SK-N-SH (cell line): ENCODE measurements at regions not wholly inside any gene's neighbourhood (a gene's known extent, or its start where the extent isn't known, plus 50 kb on each side); places are given as distances from the start of the nearest gene placed in this dataset.

Experiments used
- CTCF ChIA-PET: fragments of 300-600, 350-600 bp; formaldehyde crosslinking; extraction: SDS; loops from one replicate; lab custom pipeline; 2021; lab: Yijun Ruan, JAX
- POLR2A ChIA-PET: fragments of 350-600 bp; sonication (Branson Sonifier 250); formaldehyde crosslinking; extraction: SDS; loops from one replicate; lab custom pipeline; 2020; ENCODE audit warnings: antibody characterized with exemption, inconsistent platforms; lab: Yijun Ruan, JAX
- DNase-seq: peaks from one replicate; pipeline ENCODE4 v3.0.0; 2012
- H2AFZ ChIP-seq: fragments of 200-600 bp; sonication (generic); 2 replicates; pipeline ENCODE4 v1.8.1; 2016; ENCODE audit warnings: antibody characterized with exemption, mild to moderate bottlenecking, low read depth
- H3F3A ChIP-seq: fragments of 200-600 bp; sonication (generic); replicated peaks from 2 replicates; pipeline ENCODE3; 2016; ENCODE audit warnings: antibody characterized with exemption, mild to moderate bottlenecking; ENCODE audit not compliant: insufficient read depth
- H3K27ac ChIP-seq, 2 experiments: fragments of 200-500 bp in 1 of 2; fragments of 200-600 bp in 1 of 2; sonication (Bioruptor generic) in 1 of 2; sonication (generic), shearing (Covaris generic) in 1 of 2; 2 replicates each; pipeline versions ENCODE4 v1.5.1 to v1.6.1; 2014 to 2016; ENCODE audit warnings: low read depth in 2 of 2, inconsistent platforms in 1 of 2, low read length in 1 of 2, mild to moderate bottlenecking in 1 of 2, mixed read lengths in 1 of 2
- H3K27me3 ChIP-seq: fragments of 200-600 bp; sonication (generic), shearing (Covaris generic); 2 replicates; pipeline ENCODE4 v1.6.1; 2016; ENCODE audit warnings: mixed run types; ENCODE audit not compliant: insufficient read depth
- H3K36me3 ChIP-seq, 2 experiments: fragments of 200-500 bp in 1 of 2; fragments of 200-600 bp in 1 of 2; sonication (Bioruptor generic) in 1 of 2; sonication (generic) in 1 of 2; replicated peaks in 1 of 2; 2 replicates each; pipeline versions ENCODE3 to v1.5.1; 2014 to 2016; ENCODE audit warnings: low read length in 1 of 2, mild to moderate bottlenecking in 1 of 2; ENCODE audit not compliant: insufficient read depth in 2 of 2, control insufficient read depth in 1 of 2
- H3K4me1 ChIP-seq, 2 experiments: fragments of 200-500 bp in 1 of 2; fragments of 200-600 bp in 1 of 2; sonication (Bioruptor generic) in 1 of 2; sonication (generic), shearing (Covaris generic) in 1 of 2; 2 replicates each; pipeline versions ENCODE4 v1.5.1 to v1.6.1; 2014 to 2016; ENCODE audit warnings: low read depth in 1 of 2, low read length in 1 of 2, mixed run types in 1 of 2; ENCODE audit not compliant: insufficient read depth in 2 of 2, control insufficient read depth in 1 of 2
- H3K4me2 ChIP-seq: fragments of 200-600 bp; sonication (generic), shearing (Covaris generic); 2 replicates; pipeline ENCODE4 v1.6.1; 2017; ENCODE audit warnings: mixed run types
- H3K4me3 ChIP-seq, 2 experiments: fragments of 200-500 bp in 1 of 2; fragments of 200-600 bp in 1 of 2; sonication (Bioruptor generic) in 1 of 2; sonication (generic), shearing (Covaris generic) in 1 of 2; 2 replicates each; pipeline versions ENCODE4 v1.5.1 to v1.8.1; 2014 to 2016; ENCODE audit warnings: low read depth in 2 of 2, inconsistent platforms in 1 of 2, low read length in 1 of 2, mild to moderate bottlenecking in 1 of 2, mixed read lengths in 1 of 2, moderate library complexity in 1 of 2
- H3K79me2 ChIP-seq: fragments of 200-600 bp; sonication (generic); 2 replicates; pipeline ENCODE4 v1.8.1; 2017; ENCODE audit warnings: mild to moderate bottlenecking; ENCODE audit not compliant: insufficient read depth
- H3K9ac ChIP-seq: fragments of 200-600 bp; sonication (generic); 2 replicates; pipeline ENCODE4 v1.6.1; 2017; ENCODE audit warnings: mixed run types
- H3K9me2 ChIP-seq: fragments of 200-600 bp; sonication (generic); 2 replicates; pipeline ENCODE4 v1.6.1; 2017; ENCODE audit warnings: mixed run types
- H3K9me3 ChIP-seq: fragments of 200-600 bp; sonication (generic); 2 replicates; pipeline ENCODE4 v1.6.1; 2017; ENCODE audit warnings: mixed run types, mild to moderate bottlenecking, moderate library complexity
- H4K20me1 ChIP-seq: fragments of 200-600 bp; sonication (generic); 2 replicates; pipeline ENCODE4 v1.6.1; 2017; ENCODE audit warnings: mild to moderate bottlenecking, mixed run types; ENCODE audit not compliant: insufficient read depth
- EP300 ChIP-seq, 2 experiments: IDR thresholded peaks; 2 replicates each; pipeline versions ENCODE4 v1.4.0 to v1.6.1; 2012; ENCODE audit warnings: borderline replicate concordance in 1 of 2, low read depth in 1 of 2, low read length in 1 of 2
- FOSL2 ChIP-seq: IDR thresholded peaks from 2 replicates; pipeline ENCODE4 v1.4.0; 2012; ENCODE audit warnings: low read depth, mild to moderate bottlenecking, moderate library complexity, borderline replicate concordance
- FOXJ3 ChIP-seq: sonication (generic); formaldehyde crosslinking; IDR thresholded peaks from 2 replicates; pipeline ENCODE4 v1.5.1; 2020; ENCODE audit warnings: mild to moderate bottlenecking, missing genetic modification reagents
- FOXM1 ChIP-seq: IDR thresholded peaks from 2 replicates; pipeline ENCODE4 v1.4.0; 2012; ENCODE audit warnings: low read depth, mild to moderate bottlenecking
- GABPA ChIP-seq: IDR thresholded peaks from 2 replicates; pipeline ENCODE4 v1.4.0; 2012; ENCODE audit warnings: low read depth, mild to moderate bottlenecking
- GATA2 ChIP-seq: sonication (generic); formaldehyde crosslinking; IDR thresholded peaks from 2 replicates; pipeline ENCODE4 v1.5.0; 2020; ENCODE audit warnings: mild to moderate bottlenecking, missing genetic modification reagents
- NFIC ChIP-seq: IDR thresholded peaks from 2 replicates; pipeline ENCODE4 v1.4.0; 2012; ENCODE audit warnings: borderline replicate concordance
- NRF1 ChIP-seq: IDR thresholded peaks from 2 replicates; pipeline ENCODE4 v1.6.1; 2012; ENCODE audit warnings: low read depth, mild to moderate bottlenecking, low read length
- POLR2AphosphoS5 ChIP-seq: IDR thresholded peaks from 2 replicates; pipeline ENCODE4 v1.6.1; 2012; ENCODE audit warnings: low read depth, low read length
- RFX5 ChIP-seq: IDR thresholded peaks from 2 replicates; pipeline ENCODE4 v1.6.1; 2012; ENCODE audit warnings: mild to moderate bottlenecking, improper control_type of control experiment, low read length
- SIN3A ChIP-seq: IDR thresholded peaks from 2 replicates; pipeline ENCODE4 v1.6.1; 2012; ENCODE audit warnings: low read depth, mild to moderate bottlenecking, low read length, moderate library complexity, borderline replicate concordance
- WGBS: methylation state at CpG from one replicate; pipeline ENCODE4 v1.1.6; 2017; ENCODE audit warnings: low lambda C conversion rate; 5-methylcytosine and 5-hydroxymethylcytosine counted together
- TF ChIP-seq, protein P1 (sequence below): IDR thresholded peaks from 2 replicates; pipeline ENCODE4 v1.4.0; 2012; ENCODE audit warnings: low read depth
- TF ChIP-seq, protein P2 (sequence below): fragments of 200-600 bp; sonication (generic); IDR thresholded peaks from 2 replicates; pipeline ENCODE4 v1.6.1; 2017; ENCODE audit warnings: antibody characterized with exemption, mild to moderate bottlenecking, moderate library complexity
- TF ChIP-seq, protein P3 (sequence below): IDR thresholded peaks from 2 replicates; pipeline ENCODE4; 2012
- TF ChIP-seq, protein P4 (sequence below): IDR thresholded peaks from 2 replicates; pipeline ENCODE4 v1.4.0; 2012; ENCODE audit warnings: low read depth, borderline replicate concordance
- TF ChIP-seq, protein P5 (sequence below): fragments of 150-350 bp; IDR thresholded peaks from 2 replicates; pipeline ENCODE4 v1.6.1; 2016; ENCODE audit warnings: mild to moderate bottlenecking, low read depth, low read length

DNA sequence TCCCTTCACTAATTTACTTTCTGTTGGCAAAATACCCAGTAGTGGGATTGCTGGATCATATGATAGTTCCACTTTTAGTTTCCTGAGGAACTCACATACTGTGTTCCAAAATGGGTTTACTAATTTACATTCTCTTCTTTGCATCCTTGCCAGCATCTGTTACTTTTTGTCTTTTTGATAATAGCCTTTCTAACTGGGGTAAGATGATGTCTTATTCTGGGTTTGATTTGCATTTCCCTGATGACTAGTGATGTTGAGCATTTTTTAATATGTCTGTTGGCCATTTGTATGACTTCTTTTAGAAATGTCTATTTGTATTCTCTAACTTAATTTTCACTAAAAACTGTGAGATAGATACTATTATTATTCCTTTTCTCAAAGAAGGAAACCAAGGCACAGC is 411.7 kb downstream of the SOCS6 start:
- H3K36me3 ChIP-seq = no peaks in the 10 kb centered on the region
- no peak overlapping the region for H3K4me2 ChIP-seq
- H3K4me1 ChIP-seq = peaks cover 0 to 2% of the 10 kb centered on the region in 2 experiments; a peak in 2 of 4 replicates
- H3K9me3 ChIP-seq = no peaks in the 10 kb centered on the region
- POLR2A ChIA-PET = no interaction called here
- H3K4me3 ChIP-seq = no peak overlapping the region
- no peaks in the 10 kb centered on the region for H3K9me2 ChIP-seq
- H3K27ac ChIP-seq = no peak overlapping the region
- no peak overlapping the region for H3K9ac ChIP-seq
- no peak for DNase-seq
- H4K20me1 ChIP-seq = no peaks in the 10 kb centered on the region
- no peak for TF ChIP-seq POLR2AphosphoS5
- TF ChIP-seq FOXM1 = no peak
- TF ChIP-seq NFIC = no peak
- TF ChIP-seq, all 33 proteins: peak for 0
- H3K27me3 ChIP-seq = no peaks in the 10 kb centered on the region
- no peaks in the 10 kb centered on the region for H3K79me2 ChIP-seq
- H2AFZ ChIP-seq = no peak overlapping the region
- CTCF ChIA-PET = no interaction called here
- no peaks in the 10 kb centered on the region for H3F3A ChIP-seq

DNA sequence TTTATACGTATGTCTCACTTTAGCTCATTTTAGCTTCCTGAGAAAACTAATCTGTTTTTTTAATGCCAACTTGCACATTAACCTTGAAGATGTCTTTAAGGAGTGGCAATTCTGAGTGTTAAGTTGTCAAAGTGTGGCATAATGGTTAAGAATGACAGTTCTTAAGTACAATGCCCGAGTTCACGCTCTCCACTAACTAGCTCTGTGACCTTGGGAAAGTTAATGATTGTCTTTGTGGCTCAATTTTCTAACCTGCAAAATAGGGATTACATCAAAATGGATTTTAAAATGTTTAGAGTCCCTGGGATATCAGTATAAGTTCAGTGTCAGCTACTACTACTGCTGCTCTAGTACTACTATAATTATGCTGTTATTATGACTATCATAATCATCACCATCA is 409.7 kb downstream of the SOCS6 start:
- Histone ChIP-seq H3K9me3 (no peaks in the 10 kb centered on the region), H3K79me2 (no peaks in the 10 kb centered on the region), H3K27me3 (no peaks in the 10 kb centered on the region), H3K4me1 (peaks cover under 1 to 3% of the 10 kb centered on the region in 2 experiments; a peak in 2 of 4 replicates), H3K4me2 (no peak overlapping the region), H3K9ac (no peak overlapping the region), H3K4me3 (no peak overlapping the region), H3F3A (no peaks in the 10 kb centered on the region), H2AFZ (no peak overlapping the region), H3K9me2 (no peaks in the 10 kb centered on the region), H3K36me3 (no peaks in the 10 kb centered on the region), H4K20me1 (no peaks in the 10 kb centered on the region), H3K27ac (no peak overlapping the region)
- CTCF ChIA-PET = interaction anchor here (1.5 kb wide), 1 partner anchor 208 kb away, joined by 5 read pairs; no protein-coding TSS in a partner anchor
- POLR2A ChIA-PET = no interaction called here
- 89% methylated on average over 3 of the region's 3 CpGs for WGBS
- TF ChIP-seq, protein P1, sequence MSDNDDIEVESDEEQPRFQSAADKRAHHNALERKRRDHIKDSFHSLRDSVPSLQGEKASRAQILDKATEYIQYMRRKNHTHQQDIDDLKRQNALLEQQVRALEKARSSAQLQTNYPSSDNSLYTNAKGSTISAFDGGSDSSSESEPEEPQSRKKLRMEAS = no peak
- TF ChIP-seq, protein P2, sequence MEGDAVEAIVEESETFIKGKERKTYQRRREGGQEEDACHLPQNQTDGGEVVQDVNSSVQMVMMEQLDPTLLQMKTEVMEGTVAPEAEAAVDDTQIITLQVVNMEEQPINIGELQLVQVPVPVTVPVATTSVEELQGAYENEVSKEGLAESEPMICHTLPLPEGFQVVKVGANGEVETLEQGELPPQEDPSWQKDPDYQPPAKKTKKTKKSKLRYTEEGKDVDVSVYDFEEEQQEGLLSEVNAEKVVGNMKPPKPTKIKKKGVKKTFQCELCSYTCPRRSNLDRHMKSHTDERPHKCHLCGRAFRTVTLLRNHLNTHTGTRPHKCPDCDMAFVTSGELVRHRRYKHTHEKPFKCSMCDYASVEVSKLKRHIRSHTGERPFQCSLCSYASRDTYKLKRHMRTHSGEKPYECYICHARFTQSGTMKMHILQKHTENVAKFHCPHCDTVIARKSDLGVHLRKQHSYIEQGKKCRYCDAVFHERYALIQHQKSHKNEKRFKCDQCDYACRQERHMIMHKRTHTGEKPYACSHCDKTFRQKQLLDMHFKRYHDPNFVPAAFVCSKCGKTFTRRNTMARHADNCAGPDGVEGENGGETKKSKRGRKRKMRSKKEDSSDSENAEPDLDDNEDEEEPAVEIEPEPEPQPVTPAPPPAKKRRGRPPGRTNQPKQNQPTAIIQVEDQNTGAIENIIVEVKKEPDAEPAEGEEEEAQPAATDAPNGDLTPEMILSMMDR = no peak
- TF ChIP-seq SIN3A (no peak), FOSL2 (no peak), GABPA (no peak), EP300 (IDR thresholded peaks at IDR 0.05; ENCODE audit: borderline replicate concordance in 1 of 2, low read depth in 1 of 2, low read length in 1 of 2) (no peak), GATA2 (no peak), FOXJ3 (CRISPR knock-in tag) (no peak), RFX5 (no peak), NRF1 (no peak)
- TF ChIP-seq, protein P3, sequence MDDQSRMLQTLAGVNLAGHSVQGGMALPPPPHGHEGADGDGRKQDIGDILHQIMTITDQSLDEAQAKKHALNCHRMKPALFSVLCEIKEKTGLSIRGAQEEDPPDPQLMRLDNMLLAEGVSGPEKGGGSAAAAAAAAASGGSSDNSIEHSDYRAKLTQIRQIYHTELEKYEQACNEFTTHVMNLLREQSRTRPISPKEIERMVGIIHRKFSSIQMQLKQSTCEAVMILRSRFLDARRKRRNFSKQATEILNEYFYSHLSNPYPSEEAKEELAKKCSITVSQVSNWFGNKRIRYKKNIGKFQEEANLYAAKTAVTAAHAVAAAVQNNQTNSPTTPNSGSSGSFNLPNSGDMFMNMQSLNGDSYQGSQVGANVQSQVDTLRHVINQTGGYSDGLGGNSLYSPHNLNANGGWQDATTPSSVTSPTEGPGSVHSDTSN = no peak
- TF ChIP-seq, protein P4, sequence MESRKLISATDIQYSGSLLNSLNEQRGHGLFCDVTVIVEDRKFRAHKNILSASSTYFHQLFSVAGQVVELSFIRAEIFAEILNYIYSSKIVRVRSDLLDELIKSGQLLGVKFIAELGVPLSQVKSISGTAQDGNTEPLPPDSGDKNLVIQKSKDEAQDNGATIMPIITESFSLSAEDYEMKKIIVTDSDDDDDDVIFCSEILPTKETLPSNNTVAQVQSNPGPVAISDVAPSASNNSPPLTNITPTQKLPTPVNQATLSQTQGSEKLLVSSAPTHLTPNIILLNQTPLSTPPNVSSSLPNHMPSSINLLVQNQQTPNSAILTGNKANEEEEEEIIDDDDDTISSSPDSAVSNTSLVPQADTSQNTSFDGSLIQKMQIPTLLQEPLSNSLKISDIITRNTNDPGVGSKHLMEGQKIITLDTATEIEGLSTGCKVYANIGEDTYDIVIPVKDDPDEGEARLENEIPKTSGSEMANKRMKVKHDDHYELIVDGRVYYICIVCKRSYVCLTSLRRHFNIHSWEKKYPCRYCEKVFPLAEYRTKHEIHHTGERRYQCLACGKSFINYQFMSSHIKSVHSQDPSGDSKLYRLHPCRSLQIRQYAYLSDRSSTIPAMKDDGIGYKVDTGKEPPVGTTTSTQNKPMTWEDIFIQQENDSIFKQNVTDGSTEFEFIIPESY = no peak
- TF ChIP-seq, protein P5, sequence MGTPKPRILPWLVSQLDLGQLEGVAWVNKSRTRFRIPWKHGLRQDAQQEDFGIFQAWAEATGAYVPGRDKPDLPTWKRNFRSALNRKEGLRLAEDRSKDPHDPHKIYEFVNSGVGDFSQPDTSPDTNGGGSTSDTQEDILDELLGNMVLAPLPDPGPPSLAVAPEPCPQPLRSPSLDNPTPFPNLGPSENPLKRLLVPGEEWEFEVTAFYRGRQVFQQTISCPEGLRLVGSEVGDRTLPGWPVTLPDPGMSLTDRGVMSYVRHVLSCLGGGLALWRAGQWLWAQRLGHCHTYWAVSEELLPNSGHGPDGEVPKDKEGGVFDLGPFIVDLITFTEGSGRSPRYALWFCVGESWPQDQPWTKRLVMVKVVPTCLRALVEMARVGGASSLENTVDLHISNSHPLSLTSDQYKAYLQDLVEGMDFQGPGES = no peak
- DNase-seq = no peak
